MG63 (cell line): ENCODE measurements at regions not wholly inside any gene's neighbourhood (a gene's known extent, or its start where the extent isn't known, plus 50 kb on each side); places are given as distances from the start of the nearest gene placed in this dataset.

ENCODE experiments used
- DNase-seq: peaks from one replicate; pipeline ENCODE4 v3.0.0-alpha.2; 2020
- H3K27me3 ChIP-seq: fragments of 250-450 bp; sonication (Bioruptor Pico); 2 replicates; pipeline ENCODE4 v1.5.1; 2020; ENCODE audit warnings: mild to moderate bottlenecking, moderate library complexity
- H3K36me3 ChIP-seq: fragments of 250-450 bp; sonication (Bioruptor Pico); 2 replicates; pipeline ENCODE4 v1.5.1; 2020; ENCODE audit warnings: mild to moderate bottlenecking, moderate library complexity
- H3K4me3 ChIP-seq: fragments of 250-450 bp; sonication (Bioruptor Pico); 2 replicates; pipeline ENCODE4 v1.5.1; 2020; ENCODE audit warnings: mild to moderate bottlenecking, moderate library complexity
- H3K9me3 ChIP-seq: fragments of 250-450 bp; sonication (Bioruptor Pico); 2 replicates; pipeline ENCODE4 v1.5.1; 2020; ENCODE audit warnings: mild to moderate bottlenecking, moderate library complexity

DNA sequence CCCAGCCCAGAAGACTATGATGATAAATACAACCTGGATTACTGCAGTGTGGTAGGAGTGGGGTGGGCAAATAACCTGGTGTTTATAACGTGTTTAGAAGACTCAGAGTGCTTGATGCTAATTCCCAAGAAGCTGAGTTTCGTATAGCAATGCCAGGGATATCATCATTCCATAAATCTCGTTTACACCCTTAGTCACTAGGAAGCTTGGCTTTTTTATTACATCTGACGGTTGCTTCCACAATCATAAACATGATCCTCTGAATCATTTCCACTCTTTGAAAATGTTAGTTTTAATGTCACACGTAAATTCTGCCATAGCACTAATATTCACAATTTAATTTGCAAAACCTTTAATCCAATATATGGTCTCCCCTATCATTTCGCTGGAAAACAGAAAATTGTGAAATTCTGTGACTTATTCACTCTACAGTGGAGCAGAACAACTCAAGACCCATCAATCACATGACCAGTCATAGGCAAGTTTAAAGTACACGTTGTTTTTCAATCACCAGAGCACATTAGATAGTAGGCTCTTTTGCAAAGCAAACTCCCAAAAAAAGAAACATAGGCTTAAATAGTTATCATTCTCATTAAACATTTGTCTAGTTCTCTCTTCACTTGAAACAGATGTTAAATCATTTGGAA lies 321.0 kb downstream of the LTN1 start:
- H3K27me3 ChIP-seq, result no peaks in the 10 kb centered on the region
- no peak overlapping the region for H3K4me3 ChIP-seq
- peaks cover 2% of the 10 kb centered on the region for H3K9me3 ChIP-seq
- peaks cover 3% of the 10 kb centered on the region; the same call in 1 of the 2 replicates for H3K36me3 ChIP-seq
- peak; percentile 16 for DNase-seq

DNA sequence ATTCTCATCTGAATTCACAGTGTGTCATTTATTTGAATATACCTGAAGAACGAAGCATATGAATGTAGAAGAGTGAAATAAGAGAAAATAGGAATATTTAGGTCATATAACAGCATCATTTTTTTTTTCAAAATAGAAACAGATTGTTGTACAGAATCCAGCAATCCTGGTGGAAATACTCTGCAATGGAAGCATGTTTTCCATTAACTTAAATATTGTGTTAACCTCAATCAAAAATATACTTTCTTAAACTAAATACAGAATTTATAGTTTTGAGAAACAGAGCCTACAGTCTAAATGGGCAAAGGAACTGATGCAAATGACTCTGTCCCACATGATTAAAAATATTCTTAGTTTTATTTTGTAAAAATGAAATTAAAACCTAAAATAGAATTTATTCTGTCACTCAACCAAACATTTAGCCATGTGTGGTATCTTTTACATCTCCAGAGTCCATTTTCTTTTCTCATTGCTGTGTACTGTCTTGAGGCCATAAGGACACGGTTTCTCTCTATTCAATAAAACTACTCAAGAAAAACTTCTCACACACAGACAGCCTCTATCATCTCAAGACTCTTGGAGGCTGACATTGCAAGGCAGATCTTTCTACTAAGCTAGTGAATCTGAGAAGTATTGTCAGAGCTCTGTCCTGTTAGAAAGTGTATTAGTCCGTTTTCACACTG lies 322.6 kb downstream of the LTN1 start:
- H3K27me3 ChIP-seq, result no peaks in the 10 kb centered on the region
- peaks cover 3% of the 10 kb centered on the region; the same call in 1 of the 2 replicates for H3K36me3 ChIP-seq
- DNase-seq, result no peak
- H3K9me3 ChIP-seq, result peaks cover 2% of the 10 kb centered on the region
- no peak overlapping the region for H3K4me3 ChIP-seq

DNA sequence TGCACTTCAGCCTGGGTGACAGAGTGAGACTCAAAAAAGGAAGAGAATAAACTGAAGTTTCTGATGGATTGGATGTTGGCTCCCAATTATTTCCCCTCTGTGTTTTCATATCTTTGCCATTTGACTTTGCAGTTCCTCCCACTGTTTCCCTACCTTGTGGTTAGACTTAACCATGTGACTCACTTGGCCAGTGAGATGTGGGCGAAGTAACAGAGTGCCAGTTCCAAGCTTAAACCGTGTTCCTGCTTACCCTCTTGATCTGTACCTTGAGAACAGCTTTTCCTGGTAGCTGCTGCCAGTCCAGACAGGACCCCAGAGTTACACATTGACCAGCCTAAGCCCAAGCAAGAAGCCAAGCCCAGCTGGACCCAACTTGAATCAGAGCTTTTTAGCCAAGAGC lies 323.4 kb downstream of the LTN1 start:
- DNase-seq, result peak; percentile 28
- Histone ChIP-seq H3K4me3 (no peak overlapping the region), H3K36me3 (peaks cover 3% of the 10 kb centered on the region; the same call in 1 of the 2 replicates), H3K9me3 (peaks cover 2% of the 10 kb centered on the region), H3K27me3 (no peaks in the 10 kb centered on the region)

DNA sequence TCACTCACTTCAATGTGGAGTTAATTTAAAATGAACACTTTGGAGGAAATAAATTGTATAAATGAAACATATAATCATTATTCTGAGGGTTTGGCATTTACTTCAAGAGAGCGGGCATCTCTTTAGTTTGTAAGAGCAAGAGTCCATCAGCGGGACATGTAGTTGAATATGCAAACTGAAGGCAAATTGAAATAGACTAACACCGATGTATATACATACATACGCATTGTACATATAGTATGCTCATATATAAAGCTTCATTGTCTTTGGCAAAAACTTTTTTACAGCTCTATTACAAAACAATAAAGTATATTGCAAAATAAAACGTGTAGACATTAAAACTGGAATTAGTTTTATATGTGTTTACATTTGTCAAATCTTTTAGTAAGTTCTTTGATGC lies 328.9 kb downstream of the LTN1 start:
- no peak for DNase-seq
- H3K9me3 ChIP-seq, result peaks cover 2% of the 10 kb centered on the region
- H3K27me3 ChIP-seq, result no peaks in the 10 kb centered on the region
- H3K36me3 ChIP-seq, result peaks cover under 1% of the 10 kb centered on the region; the same call in 1 of the 2 replicates
- H3K4me3 ChIP-seq, result no peak overlapping the region

DNA sequence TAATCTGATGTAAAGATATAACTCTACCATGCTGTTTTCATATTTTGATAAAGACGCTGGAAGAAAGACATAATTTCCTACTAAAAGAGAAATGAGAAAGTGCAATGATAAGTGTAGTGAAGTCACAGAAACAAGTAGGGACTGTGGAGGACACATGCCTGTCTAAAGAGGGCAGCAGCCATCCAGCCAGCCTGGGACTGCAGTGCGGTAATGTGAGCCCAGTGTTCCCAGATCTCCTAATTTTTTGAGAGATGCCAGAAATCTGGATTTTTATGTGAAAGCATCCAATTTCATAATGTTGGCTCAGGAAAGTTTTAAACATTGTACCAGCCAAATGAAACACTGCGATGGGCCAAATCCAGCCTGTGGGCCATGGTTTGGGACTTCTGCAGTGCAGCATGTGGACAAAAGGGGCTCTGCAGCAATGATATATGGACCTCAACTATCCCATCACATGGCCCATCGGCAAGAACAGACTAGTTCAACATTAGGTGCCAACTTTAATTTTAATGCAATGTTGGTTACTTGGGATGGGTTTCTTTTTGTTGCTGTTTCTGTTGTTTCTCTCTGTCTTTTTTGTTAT lies 329.5 kb downstream of the LTN1 start:
- DNase-seq, result no peak
- H3K4me3 ChIP-seq, result no peak overlapping the region
- no peaks in the 10 kb centered on the region for H3K36me3 ChIP-seq
- no peaks in the 10 kb centered on the region; the same call in 1 of the 2 replicates for H3K9me3 ChIP-seq
- no peaks in the 10 kb centered on the region for H3K27me3 ChIP-seq

DNA sequence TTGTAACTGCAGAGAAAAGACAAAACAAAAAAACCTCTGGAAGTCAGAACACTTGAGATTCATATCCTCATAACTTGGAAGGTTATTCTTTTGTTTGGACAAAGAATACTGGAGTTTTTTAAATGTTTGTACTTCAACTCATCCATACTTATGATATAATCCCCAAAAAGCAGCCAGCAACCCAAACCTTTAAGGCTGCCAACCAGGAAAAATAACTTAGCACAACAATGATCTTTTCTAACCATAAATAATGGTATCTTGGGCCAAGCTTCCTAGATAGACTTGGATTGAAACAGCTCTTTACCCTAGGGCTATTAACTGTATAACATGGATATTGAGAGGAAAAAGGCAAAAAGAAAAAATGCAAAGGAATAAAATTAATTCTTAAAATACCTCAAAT lies 335.1 kb downstream of the LTN1 start:
- Histone ChIP-seq H3K27me3 (no peaks in the 10 kb centered on the region), H3K36me3 (no peaks in the 10 kb centered on the region), H3K9me3 (no peaks in the 10 kb centered on the region), H3K4me3 (no peak overlapping the region)
- DNase-seq, result peak; percentile 42

DNA sequence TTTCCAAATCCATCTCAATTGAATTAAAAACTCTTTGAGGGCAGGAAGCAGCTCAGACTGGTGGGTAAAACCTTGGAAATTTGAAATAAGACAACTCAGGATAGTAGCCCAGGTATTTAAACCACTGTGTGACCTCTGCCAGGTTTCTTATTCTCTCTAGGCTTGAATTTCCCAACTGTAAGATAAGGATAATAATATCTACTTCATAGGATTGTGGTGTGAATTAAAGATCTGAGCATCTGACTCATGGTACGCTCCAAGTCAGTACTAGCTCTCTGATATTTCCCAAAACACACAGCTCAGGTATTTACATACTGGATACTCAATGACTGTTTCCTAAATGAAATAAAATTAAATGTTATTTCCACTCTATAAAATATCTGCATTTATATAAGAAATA lies 337.2 kb downstream of the LTN1 start:
- Histone ChIP-seq H3K4me3 (no peak overlapping the region), H3K27me3 (no peaks in the 10 kb centered on the region), H3K36me3 (no peaks in the 10 kb centered on the region), H3K9me3 (no peaks in the 10 kb centered on the region)
- no peak for DNase-seq

DNA sequence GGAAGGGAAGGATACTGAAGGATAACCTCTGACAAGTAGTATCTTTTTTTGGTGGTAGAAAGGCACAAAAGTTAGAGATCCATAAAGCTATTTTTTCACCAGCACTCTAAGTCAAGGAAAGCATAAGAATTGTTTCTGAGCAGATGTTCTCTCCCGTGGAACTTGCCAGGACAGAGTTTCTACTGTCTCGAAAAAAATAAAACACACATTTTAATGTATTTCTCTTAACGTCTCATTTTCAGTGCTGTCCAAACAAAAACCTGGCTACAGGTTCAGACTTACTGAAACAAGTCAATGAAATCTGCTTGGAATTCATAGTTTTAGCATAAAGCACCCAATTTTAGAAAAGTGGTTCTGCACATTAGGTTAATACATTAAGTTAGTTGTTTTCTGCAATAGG lies 338.3 kb downstream of the LTN1 start:
- Histone ChIP-seq H3K9me3 (no peaks in the 10 kb centered on the region), H3K27me3 (no peaks in the 10 kb centered on the region), H3K4me3 (no peak overlapping the region), H3K36me3 (no peaks in the 10 kb centered on the region)
- no peak for DNase-seq

DNA sequence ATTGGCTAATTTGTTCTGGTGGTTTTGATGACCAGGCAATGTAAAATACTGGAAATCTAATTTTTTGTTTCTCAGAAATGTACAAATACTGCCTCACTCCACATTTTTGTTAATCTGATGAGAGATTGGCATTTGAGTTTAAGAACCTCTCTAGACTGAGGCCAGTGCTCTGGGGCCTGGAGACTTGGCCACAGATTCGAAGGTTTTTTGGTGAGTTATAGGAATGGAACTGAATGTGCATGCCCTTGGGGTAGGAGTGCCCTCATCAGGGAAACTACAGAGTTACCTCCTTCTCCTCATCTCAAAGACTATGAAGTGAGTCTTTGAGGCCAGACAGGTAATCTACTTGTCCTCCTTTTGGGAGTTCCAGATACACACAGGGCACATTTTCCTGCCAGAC lies 347.9 kb downstream of the LTN1 start:
- H3K9me3 ChIP-seq, result no peaks in the 10 kb centered on the region
- DNase-seq, result no peak

DNA sequence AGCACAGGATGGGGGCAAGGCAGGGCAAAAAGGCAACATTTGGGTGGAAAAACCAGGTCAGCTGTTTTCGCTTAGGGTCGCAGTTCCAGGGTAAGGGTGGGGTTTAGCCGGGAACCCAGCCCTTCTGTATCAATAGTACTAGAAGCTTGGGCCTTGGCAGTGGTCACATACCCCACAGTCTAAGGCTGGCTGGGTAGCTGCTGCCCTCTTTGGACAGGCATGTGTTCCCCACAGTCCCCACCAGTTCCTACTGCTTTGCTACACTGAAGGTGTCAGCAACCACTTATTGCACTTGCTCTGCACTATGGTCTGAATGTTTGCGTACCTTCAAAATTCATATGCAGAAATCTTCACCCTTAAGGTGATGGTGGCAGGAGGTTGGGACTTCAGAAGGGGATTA lies 349.8 kb downstream of the LTN1 start:
- DNase-seq, result no peak
- H3K9me3 ChIP-seq, result peaks cover under 1% of the 10 kb centered on the region; the same call in 1 of the 2 replicates
- H3K4me3 ChIP-seq, result no peak overlapping the region
- H3K27me3 ChIP-seq, result no peaks in the 10 kb centered on the region
- H3K36me3 ChIP-seq, result peaks cover 5% of the 10 kb centered on the region; the same call in 1 of the 2 replicates

More for the DNA sequence above, 347.9 kb downstream of the LTN1 start:
- H3K4me3 ChIP-seq, result no peak overlapping the region
- H3K27me3 ChIP-seq, result no peaks in the 10 kb centered on the region
- H3K36me3 ChIP-seq, result no peaks in the 10 kb centered on the region

DNA sequence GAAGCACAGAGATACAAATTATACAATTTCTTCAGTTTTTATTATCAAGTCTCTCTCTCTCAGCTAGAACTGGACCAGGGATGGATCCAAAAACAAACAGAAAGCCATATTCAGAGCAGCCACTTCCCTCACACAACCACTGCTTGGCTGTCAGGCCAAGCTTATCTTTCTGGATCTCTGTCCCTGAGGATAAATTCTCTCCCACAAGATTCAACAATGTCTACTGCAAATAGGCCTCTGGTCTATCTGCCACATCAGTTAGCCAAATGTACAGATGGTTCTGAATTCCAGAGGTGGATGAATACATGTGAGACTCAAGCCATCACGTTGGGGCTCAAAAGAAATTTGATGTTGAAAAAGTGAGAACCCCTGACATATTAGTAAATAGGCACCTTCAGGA lies 350.9 kb downstream of the LTN1 start:
- H3K9me3 ChIP-seq, result peaks cover 2% of the 10 kb centered on the region; the same call in 1 of the 2 replicates
- no peak overlapping the region for H3K4me3 ChIP-seq
- H3K36me3 ChIP-seq, result peaks cover 5% of the 10 kb centered on the region; the same call in 1 of the 2 replicates
- DNase-seq, result no peak
- no peaks in the 10 kb centered on the region for H3K27me3 ChIP-seq

DNA sequence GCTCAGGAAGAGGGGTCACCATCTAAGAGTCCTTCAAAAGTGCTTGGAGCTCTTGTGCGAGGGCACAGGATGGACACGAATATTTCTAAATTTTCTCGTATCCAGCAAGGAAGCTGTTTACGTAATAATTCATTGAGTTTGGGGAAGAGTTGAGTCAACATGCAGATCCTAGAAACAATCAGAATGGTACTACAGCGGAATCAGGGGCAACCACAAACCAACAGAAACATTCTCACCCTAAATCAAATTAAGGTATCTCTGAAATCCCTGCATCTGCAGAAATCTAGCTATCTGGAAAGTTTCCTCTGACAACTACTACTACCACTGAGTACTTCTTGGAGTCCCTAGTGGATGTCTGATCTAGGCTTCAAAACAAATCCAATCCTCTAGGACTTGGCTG lies 352.4 kb downstream of the LTN1 start:
- Histone ChIP-seq H3K4me3 (no peak overlapping the region), H3K36me3 (peaks cover 5% of the 10 kb centered on the region; the same call in 1 of the 2 replicates), H3K9me3 (peaks cover 2% of the 10 kb centered on the region; the same call in 1 of the 2 replicates), H3K27me3 (no peaks in the 10 kb centered on the region)
- DNase-seq, result no peak

DNA sequence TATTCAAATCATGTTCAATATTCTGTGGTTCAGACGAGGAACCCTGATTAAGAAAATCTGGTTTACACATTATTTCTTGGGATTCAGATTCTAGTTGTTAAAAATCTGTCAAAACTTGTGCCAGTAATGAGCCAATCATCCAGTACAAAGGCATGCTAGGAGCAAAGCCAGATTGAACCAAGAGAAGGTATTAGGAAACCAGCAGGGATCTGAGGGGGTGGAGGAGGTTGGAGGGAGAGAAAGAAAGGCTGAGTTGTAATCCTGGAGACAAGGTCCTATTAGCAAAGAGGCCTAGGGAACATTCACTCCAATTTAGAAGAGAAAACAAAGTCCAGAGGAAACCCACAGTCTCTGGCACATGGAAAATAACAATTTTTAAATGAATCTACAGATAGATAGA lies 352.9 kb downstream of the LTN1 start:
- Histone ChIP-seq H3K36me3 (peaks cover 5% of the 10 kb centered on the region; the same call in 1 of the 2 replicates), H3K27me3 (no peaks in the 10 kb centered on the region)
- peak; percentile 66 for DNase-seq

DNA sequence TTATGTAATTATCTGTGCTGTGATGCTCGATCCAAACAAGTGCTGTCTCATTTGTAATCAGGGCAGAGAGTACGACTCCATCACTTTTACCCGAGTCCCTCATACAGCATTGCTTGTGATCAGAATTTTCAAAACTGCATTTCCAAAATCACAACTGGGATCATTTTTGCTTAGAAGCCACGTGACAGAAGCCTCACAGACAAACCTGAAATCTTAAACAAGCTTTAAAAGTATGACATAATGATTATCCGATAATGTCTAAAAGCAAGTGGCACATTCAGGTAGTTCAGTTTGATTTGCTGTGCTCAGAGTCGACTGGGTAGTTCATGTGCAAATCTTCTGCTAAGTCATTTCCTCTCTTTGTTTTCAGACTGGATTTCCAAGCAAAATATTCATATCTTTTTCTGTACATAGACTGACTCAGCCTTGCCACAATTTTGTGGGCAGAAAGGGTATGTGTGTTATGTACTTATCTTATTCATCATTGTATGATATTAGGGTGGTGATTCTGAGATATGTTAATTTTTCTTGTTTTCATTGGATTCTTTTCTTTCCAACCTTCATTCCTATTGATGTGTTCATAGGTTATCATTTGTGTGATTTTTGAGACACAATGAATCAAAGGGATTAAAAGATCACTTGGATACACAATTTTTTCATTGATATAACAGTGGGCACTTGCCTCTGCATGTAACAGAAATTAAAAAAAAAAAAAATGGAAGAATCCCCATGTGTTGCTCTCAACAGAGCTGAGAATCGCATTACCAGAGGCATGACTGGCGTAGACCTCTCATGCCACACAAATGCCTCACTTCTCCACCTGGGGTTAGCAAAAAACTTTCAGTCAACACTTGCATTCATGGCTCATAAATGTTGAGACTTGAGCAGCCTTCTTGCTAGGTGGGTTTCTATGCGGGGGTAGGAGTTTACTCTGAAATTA lies 355.7 kb downstream of the LTN1 start:
- H3K27me3 ChIP-seq, result no peaks in the 10 kb centered on the region
- H3K4me3 ChIP-seq, result no peak overlapping the region
- peaks cover 5% of the 10 kb centered on the region; the same call in 1 of the 2 replicates for H3K36me3 ChIP-seq
- DNase-seq, result peak; percentile 78
- H3K9me3 ChIP-seq, result peaks cover 2% of the 10 kb centered on the region; the same call in 1 of the 2 replicates

More for the DNA sequence above, 352.9 kb downstream of the LTN1 start:
- Histone ChIP-seq H3K9me3 (peaks cover 2% of the 10 kb centered on the region; the same call in 1 of the 2 replicates), H3K4me3 (no peak overlapping the region)

DNA sequence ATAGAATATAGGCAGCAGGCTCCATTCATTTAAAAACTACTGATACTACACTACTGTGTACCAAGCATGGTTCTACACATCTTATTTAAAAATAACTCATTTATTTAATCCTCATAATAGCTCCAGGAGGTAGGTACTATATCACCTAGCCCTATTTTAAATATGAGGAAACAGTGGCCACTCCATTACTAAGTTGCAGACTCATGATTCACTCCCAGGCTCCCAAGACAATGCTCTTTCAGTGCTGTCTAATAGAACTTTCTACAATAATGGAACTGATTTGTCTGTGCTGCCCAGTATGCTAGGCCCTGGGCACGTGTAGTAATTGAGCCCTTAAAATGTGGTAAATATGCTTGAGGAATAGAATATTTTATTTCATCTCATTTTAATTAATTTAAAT lies 357.1 kb downstream of the LTN1 start:
- Histone ChIP-seq H3K4me3 (no peak overlapping the region), H3K36me3 (peaks cover 5% of the 10 kb centered on the region; the same call in 1 of the 2 replicates), H3K27me3 (no peaks in the 10 kb centered on the region), H3K9me3 (peaks cover 2% of the 10 kb centered on the region; the same call in 1 of the 2 replicates)
- no peak for DNase-seq

DNA sequence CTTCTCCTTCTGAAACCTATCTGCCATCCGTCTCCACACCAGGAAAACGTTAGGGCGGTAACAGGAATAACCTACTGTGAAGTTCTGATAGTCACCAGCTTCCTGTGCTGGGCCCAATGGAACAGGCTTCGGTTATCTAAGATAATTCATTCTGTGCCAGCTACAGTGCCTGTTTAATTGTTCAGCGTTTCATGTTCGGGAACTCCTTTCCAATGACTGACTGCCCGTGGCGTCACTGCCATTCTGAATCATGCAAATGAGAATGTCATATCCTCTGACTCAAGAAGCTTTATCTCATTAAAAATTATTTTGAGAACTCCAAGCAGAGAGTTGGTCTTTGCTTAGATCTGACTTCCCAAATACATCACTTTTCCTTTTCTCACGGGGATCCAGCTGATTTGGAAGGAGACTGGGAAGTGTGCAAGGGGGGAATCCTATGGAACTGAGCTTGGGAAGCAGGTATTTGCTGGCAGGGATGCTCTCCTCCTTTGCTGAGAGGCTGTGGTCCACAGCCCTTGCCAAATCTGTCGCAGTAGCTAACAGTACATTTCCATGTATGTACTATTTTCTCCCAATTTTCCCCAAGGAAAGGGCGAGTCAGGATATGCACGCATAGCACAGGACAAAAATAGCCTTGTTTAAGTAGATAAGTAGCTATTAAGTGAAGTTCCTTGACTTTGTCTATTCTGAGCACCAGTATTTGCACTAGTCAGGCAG lies 358.7 kb downstream of the LTN1 start:
- DNase-seq, result peak; percentile 79
- H3K9me3 ChIP-seq, result peaks cover 2% of the 10 kb centered on the region; the same call in 1 of the 2 replicates
- H3K4me3 ChIP-seq, result no peak overlapping the region
- peaks cover 3% of the 10 kb centered on the region; the same call in 1 of the 2 replicates for H3K36me3 ChIP-seq
- H3K27me3 ChIP-seq, result no peaks in the 10 kb centered on the region
